CD4-positive, alpha-beta T cell treated with Interleukin-2 at 100 ng/mL for 4 hours (primary cell): ENCODE measurements at regions not wholly inside any gene's neighbourhood (a gene's known extent, or its start where the extent isn't known, plus 50 kb on each side); places are given as distances from the start of the nearest gene placed in this dataset.
"Not testable (repeated sequence)": the region's sequence is repeated elsewhere in the genome, so short reads cannot be mapped to it uniquely, and the experiment has no call there.

Experiments used
- DNase-seq: peaks from one replicate; pipeline ENCODE4 v3.0.0-alpha.2; 2020; ENCODE audit warnings: low spot score

DNA sequence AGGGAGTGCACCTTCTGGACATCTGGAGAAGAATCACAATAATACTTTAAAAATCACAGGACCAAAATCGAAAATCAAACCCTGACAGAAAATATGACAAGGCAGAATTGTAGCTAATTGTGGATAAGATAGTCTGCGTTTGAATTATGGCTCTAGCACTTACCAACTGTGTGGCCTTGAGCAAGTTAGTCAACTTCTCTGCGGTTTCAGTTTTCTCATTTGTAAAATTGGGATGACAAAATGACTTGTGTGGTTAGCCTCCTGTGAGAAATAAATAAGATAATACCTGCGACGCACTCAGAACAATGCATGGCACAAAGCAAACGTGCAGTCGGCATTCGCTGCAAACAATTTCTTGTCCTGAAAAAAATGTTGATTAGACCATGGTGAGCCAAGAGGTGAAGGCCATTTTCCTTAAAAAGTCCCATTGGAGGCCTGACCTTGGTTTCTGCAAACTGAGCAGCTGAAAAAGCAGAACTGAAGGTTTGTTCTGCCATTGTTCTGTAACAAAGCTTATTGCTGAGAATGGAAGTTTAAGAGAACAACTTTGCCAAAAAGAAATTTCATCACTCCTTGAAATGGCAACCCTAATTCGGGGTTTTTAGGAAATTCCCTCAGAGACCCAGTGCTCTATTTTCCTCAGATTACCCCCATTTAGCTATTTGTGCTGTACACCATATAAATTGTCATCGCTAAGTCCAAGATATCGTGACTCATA is 266.3 kb downstream of the ERMARD start:
- DNase-seq, result no peak

DNA sequence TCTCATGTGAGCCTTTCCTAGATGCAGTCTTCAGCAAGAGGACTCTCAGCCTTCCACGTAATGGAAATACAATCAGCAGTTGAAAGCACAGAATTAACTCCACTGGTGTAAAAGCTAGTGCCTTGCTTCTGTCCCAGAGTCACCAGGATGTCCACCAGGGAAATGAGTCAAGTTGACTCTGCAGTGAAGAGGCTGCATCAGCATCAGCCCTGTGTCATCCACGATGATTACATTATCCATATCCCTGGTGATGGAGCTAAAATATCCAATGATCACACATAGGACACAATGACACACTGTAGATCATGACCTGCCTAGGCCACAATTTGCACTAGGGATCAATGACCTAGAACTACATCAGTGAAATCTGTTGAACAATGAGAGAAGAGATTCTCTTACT is 262.4 kb downstream of the ERMARD start:
- DNase-seq, result no peak

DNA sequence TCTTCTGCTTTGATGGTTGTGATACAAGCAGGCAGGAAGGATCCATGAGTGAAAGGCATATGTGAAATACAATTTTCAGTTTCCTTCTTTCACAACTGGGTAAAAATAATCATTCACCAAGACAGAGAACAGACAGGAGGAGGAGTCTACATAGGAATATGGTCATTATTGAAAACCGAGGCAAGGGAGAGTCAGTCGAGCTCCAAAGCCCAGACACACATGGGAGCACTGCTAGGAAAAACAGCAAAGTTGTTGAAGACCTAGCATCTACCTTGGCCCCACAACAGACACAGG is 260.6 kb downstream of the ERMARD start:
- DNase-seq, result no peak

DNA sequence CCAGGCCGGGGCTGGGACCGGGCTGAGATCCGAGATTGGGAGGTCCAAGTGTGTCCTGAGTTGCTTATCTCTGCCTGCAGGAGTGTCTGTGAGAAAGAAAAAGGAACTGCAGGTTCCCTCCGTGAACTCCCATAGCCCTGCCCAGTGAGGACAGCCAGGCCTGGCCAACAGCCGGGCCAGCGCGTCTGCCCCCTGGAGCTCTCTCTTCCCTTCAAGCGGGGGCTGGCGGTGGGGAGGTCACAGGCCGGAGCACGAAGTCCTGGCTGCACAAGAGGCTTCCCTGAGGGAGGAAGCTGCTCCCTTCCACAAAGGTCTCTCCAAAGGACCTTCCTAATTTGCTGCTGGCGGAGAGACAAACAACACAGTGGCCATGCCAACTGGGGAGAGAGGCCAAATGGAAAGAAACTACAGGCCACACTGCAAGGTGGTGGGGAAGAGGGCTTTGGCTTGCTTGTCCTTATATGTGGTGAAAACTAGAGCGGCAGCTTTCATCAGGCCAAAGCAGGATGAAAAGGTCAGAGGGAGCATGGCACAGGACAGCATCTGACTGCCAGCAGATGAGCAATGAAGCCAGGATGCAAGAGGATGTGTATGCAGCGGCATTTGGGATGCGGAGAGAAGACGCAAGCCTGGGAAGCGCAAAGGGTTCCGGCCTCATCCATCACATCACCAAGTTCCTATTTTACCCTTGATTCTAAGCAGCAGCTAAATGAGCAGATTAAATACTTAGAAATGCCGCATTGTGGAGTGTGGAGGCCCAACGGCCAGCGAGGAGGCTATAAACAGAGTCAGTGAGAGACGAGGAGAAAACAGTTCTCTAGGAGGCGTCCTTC is 260.0 kb downstream of the ERMARD start:
- DNase-seq, result no peak

DNA sequence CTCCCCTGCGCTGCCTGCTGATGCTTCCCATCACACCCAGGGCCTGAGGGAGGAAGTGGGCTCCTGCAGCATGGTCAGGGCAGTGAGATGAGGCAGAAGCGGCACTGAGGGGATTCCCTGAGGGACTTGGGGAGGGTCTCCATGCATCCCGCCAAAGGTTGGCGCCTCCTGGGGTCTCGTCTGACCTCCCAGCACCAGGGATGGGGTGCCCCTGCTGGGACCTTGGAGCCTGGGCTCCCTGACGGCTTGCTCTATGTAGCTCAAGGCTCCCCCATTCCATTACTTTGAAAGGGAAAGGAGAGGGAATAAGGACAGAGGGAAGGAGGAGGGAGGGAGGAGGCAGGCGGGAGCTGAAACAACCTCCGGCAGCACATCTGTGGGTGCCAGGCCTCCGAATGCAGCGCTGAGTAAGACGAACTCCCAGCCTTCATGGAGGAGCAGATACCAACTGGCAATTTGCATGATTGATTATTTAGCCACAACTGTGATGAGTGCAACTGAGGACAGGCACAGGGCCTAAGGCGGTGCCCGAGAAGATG is 259.3 kb downstream of the ERMARD start:
- no peak for DNase-seq

DNA sequence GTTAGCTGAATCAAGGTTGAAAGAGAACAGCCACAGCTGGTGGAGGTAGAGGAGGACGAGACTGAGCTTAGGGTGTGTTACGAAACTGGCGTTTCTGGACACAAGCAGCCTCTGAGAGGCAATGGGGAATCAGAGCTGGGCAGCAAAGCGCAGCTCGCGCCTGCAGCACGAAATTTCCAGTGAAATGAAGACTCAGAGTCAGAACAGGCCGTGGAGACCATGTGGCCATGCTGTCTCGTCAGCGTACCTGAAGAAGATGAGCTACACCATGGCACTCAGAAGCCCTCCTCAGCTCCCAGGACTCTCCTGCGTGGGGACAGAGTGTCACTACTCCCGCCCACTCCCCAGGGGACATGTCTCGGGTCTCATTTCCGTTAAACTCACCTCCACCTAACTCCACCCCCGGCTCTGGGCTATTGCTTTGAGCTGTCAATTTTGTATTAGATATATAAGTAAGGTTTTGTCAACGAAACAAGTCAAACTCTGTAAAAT is 256.9 kb downstream of the ERMARD start:
- no peak for DNase-seq

DNA sequence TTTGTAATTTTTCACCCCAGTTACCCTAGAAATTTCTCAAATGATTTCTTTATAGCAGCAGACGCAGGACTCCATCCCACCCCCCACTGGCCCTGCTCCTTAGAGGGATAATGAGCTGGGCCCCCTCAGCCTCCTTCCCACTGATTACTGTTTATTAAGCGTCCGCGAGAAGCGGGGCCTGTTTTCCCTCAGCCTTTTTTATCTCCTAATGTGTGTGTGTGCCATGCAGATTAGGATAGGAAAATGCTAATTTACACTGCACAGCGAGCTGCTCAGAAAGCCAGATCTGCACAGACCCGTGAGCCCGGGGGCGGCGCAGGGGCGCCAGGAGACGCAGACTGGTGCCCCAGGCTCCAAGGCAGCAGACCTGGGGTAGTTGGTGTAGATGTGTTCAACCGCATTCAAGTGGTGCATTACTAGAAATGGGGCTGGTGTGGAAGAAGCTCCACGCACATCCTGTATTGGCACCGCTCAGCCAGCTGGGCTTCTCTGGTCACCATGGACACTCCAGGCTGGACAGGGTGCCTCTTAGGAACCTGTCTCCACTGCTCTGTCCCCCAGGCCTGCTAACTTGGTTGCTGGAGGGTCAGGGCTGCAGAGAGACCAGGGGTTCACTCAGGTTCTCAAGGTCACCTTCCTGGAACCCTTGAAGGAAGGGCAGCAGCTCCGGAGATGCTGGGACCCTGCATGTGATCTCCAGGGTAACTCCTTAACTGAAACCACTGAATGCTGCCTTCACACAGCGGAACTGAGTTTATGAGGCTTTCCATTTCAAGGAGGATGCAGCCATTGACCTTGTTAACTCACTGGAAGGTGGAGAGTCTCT is 256.3 kb downstream of the ERMARD start:
- DNase-seq, result no peak

DNA sequence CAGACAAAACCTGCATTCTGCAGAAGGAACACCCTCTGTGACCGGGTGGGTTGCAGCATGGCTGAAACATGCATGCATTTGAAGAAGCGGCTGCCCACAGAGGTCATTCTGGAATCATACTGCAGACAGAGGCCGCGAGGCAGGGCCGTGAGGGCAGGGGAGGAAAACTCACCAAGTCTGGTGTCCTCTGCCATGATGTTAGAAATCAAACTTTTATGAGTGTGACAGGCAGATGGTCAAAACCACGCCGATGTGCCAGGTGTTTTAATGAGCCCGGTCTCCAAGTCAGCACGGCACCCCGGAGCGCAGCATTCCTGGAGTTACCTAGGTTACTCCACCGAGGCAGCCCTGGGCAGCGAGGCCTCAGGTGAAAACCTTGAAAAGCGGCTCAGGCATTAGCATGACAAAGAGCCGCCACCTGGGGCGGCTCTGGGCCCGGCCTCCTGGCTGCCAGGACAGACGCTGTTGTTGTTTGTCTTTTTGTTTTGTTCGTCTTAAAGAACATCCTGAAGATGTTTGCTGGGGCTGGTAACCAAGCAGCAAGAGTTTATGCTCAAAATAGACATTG is 255.6 kb downstream of the ERMARD start:
- no peak for DNase-seq

DNA sequence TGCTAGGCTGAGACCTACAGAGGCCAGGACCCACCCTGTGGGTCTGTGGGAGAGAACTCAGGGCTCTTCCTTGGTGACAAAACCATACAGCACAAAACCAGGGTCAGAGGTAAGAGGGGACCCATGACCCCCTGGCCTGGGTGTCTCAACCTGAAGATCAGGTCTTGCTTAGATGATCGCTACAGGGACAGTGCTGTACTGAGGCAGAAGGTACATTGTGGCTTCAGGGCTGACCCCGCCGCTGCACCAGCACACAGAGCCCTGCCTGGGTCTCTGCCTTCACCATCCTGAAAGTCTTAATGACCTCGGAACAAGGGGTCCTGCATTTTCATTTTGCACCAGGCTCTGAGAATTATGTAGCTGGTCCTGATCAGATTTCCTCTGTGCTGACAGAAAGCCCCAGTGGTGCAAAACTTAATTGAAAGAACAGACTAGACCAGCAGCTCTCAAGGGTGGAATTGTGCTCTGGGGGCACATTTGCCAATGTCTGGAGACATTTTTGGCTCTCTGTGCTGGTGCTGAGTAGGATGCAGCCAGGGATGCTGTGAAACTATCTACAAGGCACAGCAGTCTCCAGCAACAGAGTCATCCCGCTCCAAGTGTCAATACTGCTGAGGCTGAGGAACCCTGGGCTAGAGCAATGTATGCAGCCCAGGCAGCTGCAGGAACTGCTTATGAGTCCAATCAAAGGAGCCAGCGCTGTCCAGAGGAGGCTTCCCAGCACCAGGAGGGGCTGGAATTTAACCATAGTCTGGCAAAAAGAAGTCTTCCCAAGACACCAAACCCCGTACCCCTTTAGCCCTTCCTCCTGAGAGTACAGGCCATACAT is 254.9 kb downstream of the ERMARD start:
- no peak for DNase-seq

DNA sequence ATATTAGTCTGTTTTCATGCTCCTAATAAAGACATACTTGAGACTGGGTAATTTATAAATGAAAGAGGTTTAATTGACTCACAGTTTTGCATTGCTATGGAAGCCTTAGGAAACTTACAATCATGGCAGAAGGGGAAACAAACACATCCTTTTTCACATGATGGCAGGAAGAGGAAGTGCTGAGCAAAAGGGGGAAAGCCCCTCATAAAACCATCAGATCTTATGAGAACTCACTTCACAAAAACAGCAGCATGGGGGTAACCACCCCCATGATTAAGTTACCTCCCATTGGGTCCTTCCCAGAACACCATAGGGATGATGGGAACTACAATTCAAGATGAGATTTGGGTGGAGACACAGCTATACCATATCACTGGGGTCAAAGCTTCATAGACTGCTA is 254.2 kb downstream of the ERMARD start:
- no peak for DNase-seq

DNA sequence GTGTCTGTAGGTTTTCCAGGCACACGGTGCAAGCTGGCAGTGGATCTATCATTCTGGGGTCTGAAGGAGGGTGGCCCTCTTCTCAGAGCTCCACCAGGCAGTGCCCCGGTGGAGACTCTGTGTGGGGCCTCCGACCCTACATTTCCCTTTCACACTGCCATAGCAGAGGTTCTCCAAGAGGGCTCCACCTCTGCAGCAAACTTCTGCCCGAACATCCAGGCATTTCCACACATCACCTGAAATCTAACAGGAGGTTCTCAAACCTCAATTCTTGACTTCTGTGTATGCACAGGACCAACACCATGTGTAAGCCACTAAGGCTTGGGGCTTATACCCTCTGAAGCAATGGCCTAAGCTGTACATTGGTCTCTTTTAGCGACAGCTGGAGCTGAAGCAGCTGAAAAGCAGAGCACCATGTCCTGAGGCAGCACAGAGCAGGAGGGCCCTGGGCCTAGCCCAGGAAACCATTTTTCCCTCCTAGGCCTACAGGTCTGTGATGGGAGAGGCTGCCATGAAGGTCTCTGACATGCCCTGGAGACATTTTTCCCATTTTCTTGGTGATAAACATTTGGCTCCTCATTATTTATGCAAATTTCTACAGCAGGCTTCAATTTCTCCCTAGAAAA is 253.3 kb downstream of the ERMARD start:
- no peak for DNase-seq

DNA sequence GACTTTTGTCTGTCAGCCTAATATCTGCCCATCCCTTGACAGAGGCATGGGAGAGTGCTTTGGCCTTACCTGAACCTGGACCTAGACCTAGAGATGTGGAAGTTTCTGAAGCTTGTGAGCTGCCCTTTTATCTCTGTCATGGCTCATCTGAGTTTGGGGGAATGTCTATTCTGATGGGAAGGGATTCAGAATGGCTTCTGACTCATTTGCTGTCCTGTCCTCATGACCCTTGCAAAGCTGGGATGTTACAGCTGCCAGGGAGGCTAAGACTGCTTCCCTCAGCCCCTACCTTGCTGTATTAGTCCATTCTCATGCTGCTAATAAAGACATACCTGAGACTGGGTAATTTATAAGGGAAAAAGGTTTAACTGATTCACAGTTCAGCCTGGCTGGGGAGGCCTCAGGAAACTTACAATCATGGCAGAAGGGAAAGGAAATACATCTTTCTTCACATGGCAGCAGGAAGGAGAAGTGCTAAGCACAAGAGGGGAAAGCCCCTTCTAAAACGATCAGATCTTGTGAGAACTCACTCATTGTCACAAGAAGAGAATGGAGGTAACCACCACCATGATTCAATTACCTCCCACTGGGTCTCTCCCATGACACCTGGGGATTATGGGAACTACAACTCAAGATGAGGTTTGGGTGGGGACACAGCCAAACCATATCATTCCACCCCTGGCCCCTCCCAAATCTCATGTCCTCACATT is 252.2 kb downstream of the ERMARD start:
- no peak for DNase-seq

DNA sequence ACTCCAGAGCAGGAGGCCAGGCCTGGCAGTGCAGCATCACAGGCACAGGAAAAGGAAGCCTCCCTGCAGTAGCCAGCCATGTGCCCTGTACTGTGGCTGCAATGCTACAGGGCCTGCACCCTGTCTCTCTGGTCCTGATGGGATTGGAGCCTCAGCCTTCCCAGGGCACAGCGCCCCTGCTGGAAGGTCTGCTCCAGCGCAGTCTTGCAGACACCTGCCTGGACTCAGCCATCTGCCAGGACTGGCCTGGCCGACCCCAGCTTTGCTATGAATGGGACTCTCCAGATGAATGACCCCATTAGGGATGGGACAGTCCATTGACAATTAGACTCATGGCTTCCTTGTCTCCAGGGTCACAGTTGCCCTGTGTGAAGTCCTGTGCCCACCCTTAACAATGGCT is 251.6 kb downstream of the ERMARD start:
- no peak for DNase-seq

DNA sequence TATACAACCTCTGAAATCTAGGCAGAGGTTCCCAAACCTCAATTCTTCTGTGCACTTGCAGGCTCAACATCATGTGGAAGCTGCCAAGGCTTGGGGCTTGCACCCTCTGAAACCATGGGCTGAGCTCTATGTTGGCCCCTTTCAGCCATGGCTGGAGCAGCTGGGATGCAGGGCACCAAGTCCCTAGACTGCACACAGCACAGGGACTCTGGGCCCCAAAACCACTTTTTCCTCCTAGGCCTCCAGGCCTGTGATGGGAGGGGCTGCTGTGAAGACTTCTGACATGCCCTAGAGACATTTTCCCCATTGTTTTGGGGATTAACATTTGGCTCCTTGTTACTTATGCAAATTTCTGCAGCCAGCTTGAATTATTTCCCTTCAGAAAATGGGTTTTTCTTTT is 250.4 kb downstream of the ERMARD start:
- not testable (repeated sequence) for DNase-seq

DNA sequence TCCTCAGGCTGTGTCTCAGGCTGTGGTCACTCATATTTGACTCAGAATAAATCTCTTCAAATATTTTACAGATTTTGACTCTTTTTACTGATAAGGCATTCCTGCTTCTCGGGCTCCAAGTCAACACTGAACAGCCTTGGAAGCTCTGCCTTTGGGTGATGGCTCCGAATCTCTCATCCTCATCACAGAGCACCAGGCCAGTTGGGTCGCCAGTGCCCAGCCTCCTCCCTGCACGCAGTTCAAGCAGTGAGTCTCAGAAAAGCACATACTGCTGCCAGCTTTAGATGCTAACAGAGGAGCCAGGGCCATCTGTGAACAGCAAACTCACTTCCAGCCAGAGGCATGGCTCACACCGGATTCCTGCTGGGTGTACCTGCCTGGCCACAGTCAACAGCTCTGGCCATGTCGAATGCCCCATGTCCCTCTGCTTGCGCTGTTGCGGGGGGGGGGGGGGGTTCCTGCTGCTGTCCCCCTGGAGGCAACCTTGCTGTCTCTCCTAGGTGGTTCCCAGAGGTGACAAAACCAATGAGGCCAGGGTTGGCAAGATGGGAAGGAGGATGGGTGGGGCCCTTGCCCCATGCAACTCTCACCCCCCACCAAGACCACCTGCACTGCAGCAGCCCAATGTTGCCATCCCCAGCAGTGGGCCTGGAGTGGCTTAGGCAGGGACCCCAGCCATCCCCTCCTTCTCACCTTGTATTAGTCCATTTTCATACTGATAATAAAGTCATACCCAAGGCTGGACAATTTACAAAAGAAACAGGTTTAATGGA is 248.8 kb downstream of the ERMARD start:
- no peak for DNase-seq

DNA sequence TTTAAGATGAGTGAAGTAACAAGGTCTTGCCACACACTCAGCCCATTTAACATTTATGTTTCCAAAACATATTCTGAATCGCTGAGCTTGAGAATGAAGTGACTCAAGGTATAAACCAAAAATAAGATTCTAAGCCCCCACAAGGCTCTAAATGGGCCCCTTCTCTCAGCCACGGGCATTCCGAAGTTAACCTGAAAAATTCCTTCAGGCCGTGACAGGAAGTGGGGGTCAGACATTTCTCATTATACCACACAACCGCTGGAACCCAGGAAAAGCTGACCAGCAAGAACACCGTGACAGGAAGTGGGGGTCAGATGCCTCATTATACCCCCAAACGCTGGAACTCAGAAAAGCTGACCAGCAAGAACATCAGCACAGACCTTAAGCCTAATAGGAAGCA is 247.9 kb downstream of the ERMARD start:
- no peak for DNase-seq

DNA sequence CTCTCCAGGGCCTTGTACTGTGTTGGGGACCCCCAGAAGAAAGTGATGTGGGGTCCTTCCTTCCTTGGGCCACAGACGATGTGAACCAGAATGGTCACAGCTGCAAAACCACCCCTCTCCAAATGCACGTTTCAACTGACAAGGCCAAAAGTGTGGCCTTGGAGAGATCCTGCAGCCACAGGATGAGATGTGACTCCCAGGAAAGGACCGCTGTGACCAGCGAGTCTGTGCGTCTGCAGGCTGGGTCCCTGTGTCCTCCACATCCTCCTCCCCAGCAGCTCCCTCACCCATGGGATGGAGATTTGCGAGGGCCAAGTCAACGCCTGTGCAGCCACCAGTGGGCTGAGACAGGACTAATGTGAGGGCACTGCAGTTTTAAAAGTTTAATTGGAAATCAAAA is 247.0 kb downstream of the ERMARD start:
- DNase-seq, result no peak

DNA sequence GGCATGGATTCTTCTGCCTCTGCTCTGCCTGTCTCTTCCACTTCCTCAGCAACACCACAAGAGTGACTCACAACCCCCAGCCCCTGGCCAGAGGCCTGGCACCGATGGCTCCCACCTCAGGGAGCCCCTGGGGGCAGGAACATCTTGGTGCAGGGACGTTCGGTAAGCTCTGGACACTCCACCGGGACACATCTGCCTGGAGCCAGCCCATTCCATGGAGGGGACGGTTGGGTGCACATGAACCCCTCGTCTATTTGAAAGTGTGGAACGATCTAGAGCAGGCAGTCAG is 246.5 kb downstream of the ERMARD start:
- no peak for DNase-seq

DNA sequence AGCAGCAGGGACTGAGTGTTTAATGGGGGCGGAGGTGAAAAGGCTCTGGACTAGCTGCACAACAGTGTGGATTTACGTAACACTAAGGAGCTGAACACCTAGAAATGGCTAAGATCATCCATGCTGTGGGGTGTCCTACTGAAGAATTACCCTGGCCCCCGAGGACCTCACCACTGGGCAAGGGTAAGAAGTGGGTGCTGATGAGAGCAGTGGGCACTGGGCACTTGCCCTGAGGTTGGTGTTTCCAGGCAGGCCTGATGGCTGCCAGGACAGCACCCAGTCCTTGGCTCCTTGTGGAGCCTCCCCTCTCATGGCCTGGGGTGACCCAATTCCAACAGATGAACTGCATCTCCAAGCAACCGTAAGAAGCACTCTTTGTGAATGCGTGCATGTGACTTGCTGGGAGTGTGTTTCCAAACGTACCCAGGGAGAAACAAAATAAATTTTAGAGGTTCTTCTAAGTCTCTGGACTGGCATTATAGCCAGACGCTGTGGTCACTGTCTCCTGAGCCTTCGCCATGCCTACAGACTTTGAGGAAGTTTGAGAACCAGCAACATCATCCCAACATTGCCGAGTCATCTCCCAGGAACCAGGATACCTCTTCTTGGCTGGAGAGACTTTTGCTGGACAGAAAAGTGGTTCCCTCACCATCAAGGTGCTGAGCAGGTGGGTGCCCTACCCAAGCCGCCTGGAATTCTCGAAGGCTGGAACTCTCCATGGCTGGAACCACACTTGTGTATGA is 245.9 kb downstream of the ERMARD start:
- DNase-seq, result no peak
